ENCODE measurements at regions not wholly inside any gene's neighbourhood (a gene's known extent, or its start where the extent isn't known, plus 50 kb on each side); places are given as distances from the start of the nearest gene placed in this dataset.
"Not testable (repeated sequence)": the region's sequence is repeated elsewhere in the genome, so short reads cannot be mapped to it uniquely, and the experiment has no call there.

GRCh38 chr5:82586661-82587310 lies 308.6 kb upstream of the RPS23 start:
- intact Hi-C loops (cut with DNase I): no loop called here
- Histone ChIP-seq H3K4me1 (no peaks in the 10 kb centered on the region), H3K27ac (no peak overlapping the region), H3K9me3 (no peaks in the 10 kb centered on the region), H3K27me3 (ENCODE audit: insufficient read depth in 3 of 3, low read length in 2 of 3) (no peaks in the 10 kb centered on the region), H3K4me3 (no peak overlapping the region), H3K36me3 (ENCODE audit: insufficient read depth in 1 of 2, low read depth in 1 of 2) (no peaks in the 10 kb centered on the region)
- TF ChIP-seq, protein P1, sequence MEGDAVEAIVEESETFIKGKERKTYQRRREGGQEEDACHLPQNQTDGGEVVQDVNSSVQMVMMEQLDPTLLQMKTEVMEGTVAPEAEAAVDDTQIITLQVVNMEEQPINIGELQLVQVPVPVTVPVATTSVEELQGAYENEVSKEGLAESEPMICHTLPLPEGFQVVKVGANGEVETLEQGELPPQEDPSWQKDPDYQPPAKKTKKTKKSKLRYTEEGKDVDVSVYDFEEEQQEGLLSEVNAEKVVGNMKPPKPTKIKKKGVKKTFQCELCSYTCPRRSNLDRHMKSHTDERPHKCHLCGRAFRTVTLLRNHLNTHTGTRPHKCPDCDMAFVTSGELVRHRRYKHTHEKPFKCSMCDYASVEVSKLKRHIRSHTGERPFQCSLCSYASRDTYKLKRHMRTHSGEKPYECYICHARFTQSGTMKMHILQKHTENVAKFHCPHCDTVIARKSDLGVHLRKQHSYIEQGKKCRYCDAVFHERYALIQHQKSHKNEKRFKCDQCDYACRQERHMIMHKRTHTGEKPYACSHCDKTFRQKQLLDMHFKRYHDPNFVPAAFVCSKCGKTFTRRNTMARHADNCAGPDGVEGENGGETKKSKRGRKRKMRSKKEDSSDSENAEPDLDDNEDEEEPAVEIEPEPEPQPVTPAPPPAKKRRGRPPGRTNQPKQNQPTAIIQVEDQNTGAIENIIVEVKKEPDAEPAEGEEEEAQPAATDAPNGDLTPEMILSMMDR (IDR thresholded peaks at IDR 0.05): no peak
- no peak for DNase-seq
- 68 to 80% (median 74%) methylated on average over 3 of the region's 3 CpGs for WGBS, 3 donors
- ATAC-seq: no peak

DNA sequence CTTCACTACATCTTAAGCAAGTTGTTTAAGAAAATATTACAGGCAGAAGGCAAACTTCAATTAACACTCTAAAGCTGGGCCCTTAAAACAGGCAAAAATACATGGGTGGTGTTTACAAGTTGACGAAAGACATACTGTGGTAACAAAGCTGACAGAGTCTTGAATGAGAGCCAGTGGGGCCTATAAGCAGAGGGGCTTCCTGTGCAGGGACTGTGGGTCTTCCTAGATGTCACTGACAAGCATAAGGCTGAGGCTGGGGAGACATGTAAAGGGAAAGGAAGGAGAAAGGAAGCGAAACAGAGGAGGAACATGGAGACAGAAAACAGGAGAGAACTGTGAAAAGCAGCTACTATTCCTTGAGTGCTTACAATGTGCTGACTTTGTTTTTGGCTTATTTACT lies 308.0 kb upstream of the RPS23 start:
- ATAC-seq: no peak
- Histone ChIP-seq H3K4me3 (no peak overlapping the region), H3K27me3 (ENCODE audit: insufficient read depth in 3 of 3, low read length in 2 of 3) (no peaks in the 10 kb centered on the region), H3K27ac (no peak overlapping the region), H3K4me1 (no peaks in the 10 kb centered on the region), H3K36me3 (ENCODE audit: insufficient read depth in 1 of 2, low read depth in 1 of 2) (no peaks in the 10 kb centered on the region), H3K9me3 (no peaks in the 10 kb centered on the region)
- 73 to 78% (median 75%) methylated on average over 2 of the region's 2 CpGs for WGBS, 3 donors
- DNase-seq: no peak
- intact Hi-C loops (cut with DNase I): no loop called here
- TF ChIP-seq, protein P1 (IDR thresholded peaks at IDR 0.05): no peak

DNA sequence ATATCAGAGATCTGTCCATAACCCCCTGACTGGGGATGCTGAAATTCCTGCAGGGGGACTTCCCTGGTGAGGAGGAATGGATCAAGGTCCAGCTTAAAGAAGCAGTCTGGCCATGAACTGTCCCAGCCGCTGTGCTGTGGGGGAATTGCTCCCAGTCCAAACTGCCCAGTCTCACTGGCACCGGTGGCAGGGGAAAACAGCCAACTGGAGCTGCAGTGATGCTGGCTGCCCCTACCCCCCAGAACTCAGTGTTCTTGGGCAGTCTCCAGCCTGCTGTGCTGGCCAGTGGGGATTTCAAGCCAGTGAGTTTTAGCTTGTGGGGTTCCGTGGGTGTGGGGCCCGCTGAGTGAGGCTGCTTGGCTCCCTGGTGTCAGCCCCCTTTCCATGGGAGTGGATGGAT lies 306.5 kb upstream of the RPS23 start:
- ATAC-seq: peak in 1 of 4 donors; percentile 34

GRCh38 chr5:82583331-82583730 lies 305.2 kb upstream of the RPS23 start:
- H3K4me3 ChIP-seq; H3K27ac ChIP-seq; H3K4me1 ChIP-seq; H3K36me3 ChIP-seq (ENCODE audit: insufficient read depth in 1 of 2, low read depth in 1 of 2); H3K9me3 ChIP-seq; ATAC-seq; H3K27me3 ChIP-seq (ENCODE audit: insufficient read depth in 3 of 3, low read length in 2 of 3); intact Hi-C loops (cut with DNase I); DNase-seq: not testable (repeated sequence)
- 95 to 97% (median 96%) methylated on average over 6 of the region's 6 CpGs for WGBS, 3 donors

More for the DNA sequence above, 306.5 kb upstream of the RPS23 start:
- WGBS, 3 donors: 28 to 60% (median 49%) methylated on average over 4 of the region's 4 CpGs
- TF ChIP-seq, protein P1 (IDR thresholded peaks at IDR 0.05): no peak
- intact Hi-C loops (cut with DNase I): no loop called here
- peaks cover 8% of the 10 kb centered on the region for H3K9me3 ChIP-seq
- no peaks in the 10 kb centered on the region for H3K4me1 ChIP-seq
- H3K27me3 ChIP-seq (ENCODE audit: insufficient read depth in 3 of 3, low read length in 2 of 3): no peaks in the 10 kb centered on the region
- no peaks in the 10 kb centered on the region for H3K36me3 ChIP-seq (ENCODE audit: insufficient read depth in 1 of 2, low read depth in 1 of 2)
- no peak overlapping the region for H3K4me3 ChIP-seq
- DNase-seq: no peak
- H3K27ac ChIP-seq: no peak overlapping the region

DNA sequence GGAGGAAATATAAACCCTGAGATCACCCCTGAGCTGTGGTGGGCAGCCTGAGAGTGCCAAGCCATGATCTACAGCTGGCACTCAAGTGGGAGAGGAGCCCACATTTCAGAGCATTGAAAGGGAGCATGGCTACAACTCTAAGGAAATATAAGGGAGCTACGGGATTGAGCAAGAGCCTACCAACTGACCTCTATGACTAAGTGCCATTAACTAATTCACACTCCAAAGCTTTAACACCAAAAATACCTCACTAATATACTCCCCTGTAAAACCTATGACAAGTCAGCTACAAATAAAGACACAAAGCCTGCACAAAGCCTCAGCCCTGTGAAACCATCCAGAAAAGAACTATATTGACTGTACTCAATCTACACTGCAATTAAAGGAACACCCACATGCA lies 286.8 kb upstream of the RPS23 start:
- H3K4me3 ChIP-seq: no peak overlapping the region
- no peaks in the 10 kb centered on the region for H3K27me3 ChIP-seq (ENCODE audit: insufficient read depth in 3 of 3, low read length in 2 of 3)
- no peak for DNase-seq
- H3K36me3 ChIP-seq (ENCODE audit: insufficient read depth in 1 of 2, low read depth in 1 of 2): no peaks in the 10 kb centered on the region
- ATAC-seq: no peak
- no peaks in the 10 kb centered on the region for H3K9me3 ChIP-seq
- intact Hi-C loops (cut with DNase I): no loop called here
- TF ChIP-seq, protein P1 (IDR thresholded peaks at IDR 0.05): no peak
- H3K27ac ChIP-seq: no peak overlapping the region
- H3K4me1 ChIP-seq: no peaks in the 10 kb centered on the region
- 87 to 100% (median 89%) methylated on average over 1 of the region's 1 CpG for WGBS, 3 donors

All from psoas muscle (tissue), 7 donors.